ENCODE measurements at regions not wholly inside any gene's neighbourhood (a gene's known extent, or its start where the extent isn't known, plus 50 kb on each side); places are given as distances from the start of the nearest gene placed in this dataset.

- no peak for DNase-seq (ENCODE audit: low read depth, low spot score)
- H3K9ac ChIP-seq (ENCODE audit: low read length): no peak overlapping the region
Observed at GRCh38 chr10:76649723-76650127, 987.9 kb downstream of the KCNMA1 start.

More at GRCh38 chr10:76649723-76650127, 987.9 kb downstream of the KCNMA1 start:
- Histone ChIP-seq H2AFZ (ENCODE audit: low read depth, low read length, poor library complexity, severe bottlenecking) (no peak overlapping the region), H3K27me3 (ENCODE audit: insufficient read depth, low read length) (no peaks in the 10 kb centered on the region; the same call in none of the 2 replicates), H3K9me3 (ENCODE audit: control insufficient read depth in 1 of 2, insufficient read depth in 1 of 2, low read depth in 1 of 2, low read length in 2 of 2) (no peaks in the 10 kb centered on the region), H3K4me1 (ENCODE audit: control insufficient read depth in 1 of 2, insufficient read depth in 2 of 2, low read length in 2 of 2) (no peaks in the 10 kb centered on the region), H3K9me2 (ENCODE audit: insufficient read depth) (no peaks in the 10 kb centered on the region), H3K79me2 (ENCODE audit: insufficient read depth, low read length) (no peaks in the 10 kb centered on the region), H3K27ac (ENCODE audit: low read depth, low read length) (no peak overlapping the region), H3K4me2 (ENCODE audit: low read length) (no peak overlapping the region), H3K4me3 (replicated peaks in 1 of 2; ENCODE audit: low read depth in 1 of 2, low read length in 2 of 2) (no peak overlapping the region), H4K20me1 (ENCODE audit: insufficient read depth) (no peaks in the 10 kb centered on the region), H3K36me3 (ENCODE audit: control insufficient read depth in 1 of 2, insufficient read depth in 2 of 2, low read length in 2 of 2) (no peaks in the 10 kb centered on the region)
- no peak for ATAC-seq
- no peak for TF ChIP-seq EZH2phosphoT487 (IDR thresholded peaks at IDR 0.05; ENCODE audit: borderline replicate concordance)
- TF ChIP-seq POLR2A (IDR thresholded peaks at IDR 0.05; ENCODE audit: borderline replicate concordance, extremely low read depth, insufficient read depth, insufficient read length): no peak
- no peak for TF ChIP-seq ZNF274 (IDR thresholded peaks at IDR 0.05; ENCODE audit: low read depth, low read length)
- TF ChIP-seq RAD21 (IDR thresholded peaks at IDR 0.05; ENCODE audit: low read depth): no peak
- TF ChIP-seq EGR1 (IDR thresholded peaks at IDR 0.05; ENCODE audit: low read depth): no peak
- no peak for TF ChIP-seq JUND (IDR thresholded peaks at IDR 0.05)
- no peak for TF ChIP-seq POLR2AphosphoS5 (IDR thresholded peaks at IDR 0.05; ENCODE audit: low read depth, low read length)
- TF ChIP-seq SRF (IDR thresholded peaks at IDR 0.05; ENCODE audit: low read depth): no peak
- no peak for TF ChIP-seq MAX (IDR thresholded peaks at IDR 0.05)
- no peak for TF ChIP-seq ZBTB33 (IDR thresholded peaks at IDR 0.05; ENCODE audit: extremely low read depth, insufficient replicate concordance, low read length)
- no peak for TF ChIP-seq EZH2 (IDR thresholded peaks at IDR 0.05)
- no peak for TF ChIP-seq FOSL1 (IDR thresholded peaks at IDR 0.05; ENCODE audit: low read depth)
- no TSS peak for BruUV-seq (replicated peaks)
- RAD21 ChIA-PET (ENCODE audit: low non-redundant PET in 1 of 2, low total read pairs in 2 of 2, uncharacterized antibody in 2 of 2, unreplicated experiment in 2 of 2): no interaction called here
- POLR2A ChIA-PET: no interaction called here
- intact Hi-C loops (cut with micrococcal nuclease): no loop called here
- CTCF ChIA-PET: no interaction called here
